Smooth muscle cell (in vitro differentiated cells): ENCODE measurements at regions not wholly inside any gene's neighbourhood (a gene's known extent, or its start where the extent isn't known, plus 50 kb on each side); places are given as distances from the start of the nearest gene placed in this dataset.

Experiments used
- DNase-seq: peaks from one replicate; lab custom pipeline; 2025; ENCODE audit not compliant: unreplicated experiment; lab: John Stamatoyannopoulos, UW
- H2AFZ ChIP-seq: fragments of 200-600 bp; sonication (generic); 2 replicates; pipeline ENCODE4 v1.6.0; 2016; ENCODE audit warnings: antibody characterized with exemption, low read depth, mild to moderate bottlenecking
- H3F3A ChIP-seq: fragments of 200-600 bp; sonication (generic); 2 replicates; pipeline ENCODE4 v1.6.0; 2017; ENCODE audit warnings: antibody characterized with exemption, low read depth
- H3K27ac ChIP-seq: fragments of 200-600 bp; sonication (generic); 2 replicates; pipeline ENCODE4 v1.5.1; 2016; ENCODE audit warnings: low read depth, mild to moderate bottlenecking
- H3K27me3 ChIP-seq: fragments of 200-600 bp; sonication (generic); 2 replicates; pipeline ENCODE4 v1.6.1; 2016; ENCODE audit warnings: low read depth, mild to moderate bottlenecking
- H3K36me3 ChIP-seq: fragments of 200-600 bp; sonication (generic); 2 replicates; pipeline ENCODE4 v1.5.1; 2016; ENCODE audit warnings: low read depth
- H3K4me1 ChIP-seq: fragments of 200-600 bp; sonication (generic); 2 replicates; pipeline ENCODE4 v1.5.1; 2016; ENCODE audit warnings: low read depth
- H3K4me2 ChIP-seq: fragments of 200-600 bp; sonication (generic); 2 replicates; pipeline ENCODE4 v1.6.0; 2016; ENCODE audit warnings: mild to moderate bottlenecking
- H3K4me3 ChIP-seq: fragments of 200-600 bp; sonication (generic); 2 replicates; pipeline ENCODE4 v1.5.1; 2016; ENCODE audit warnings: mild to moderate bottlenecking
- H3K79me2 ChIP-seq: fragments of 200-600 bp; sonication (generic); 2 replicates; pipeline ENCODE4 v1.6.0; 2016; ENCODE audit warnings: low read depth, mild to moderate bottlenecking
- H3K9ac ChIP-seq: fragments of 200-600 bp; sonication (generic); 2 replicates; pipeline ENCODE4 v1.6.0; 2016; ENCODE audit warnings: low read depth
- H3K9me3 ChIP-seq: fragments of 200-600 bp; sonication (generic); replicated peaks from 2 replicates; pipeline ENCODE4 v1.5.1; 2016; ENCODE audit warnings: low read depth
- H4K20me1 ChIP-seq: fragments of 200-600 bp; sonication (generic); 2 replicates; pipeline ENCODE4 v1.6.0; 2016; ENCODE audit warnings: low read depth
- CTCF ChIP-seq: fragments of 200-600 bp; sonication (generic); IDR thresholded peaks from 2 replicates; pipeline ENCODE4 v1.5.1; 2017; ENCODE audit warnings: borderline replicate concordance, mild to moderate bottlenecking, antibody characterized with exemption; ENCODE audit not compliant: insufficient read depth, poor library complexity, severe bottlenecking
- WGBS: methylation state at CpG from one replicate; pipeline ENCODE4 v1.1.7; 2016; ENCODE audit warnings: low lambda C conversion rate; 5-methylcytosine and 5-hydroxymethylcytosine counted together

DNA sequence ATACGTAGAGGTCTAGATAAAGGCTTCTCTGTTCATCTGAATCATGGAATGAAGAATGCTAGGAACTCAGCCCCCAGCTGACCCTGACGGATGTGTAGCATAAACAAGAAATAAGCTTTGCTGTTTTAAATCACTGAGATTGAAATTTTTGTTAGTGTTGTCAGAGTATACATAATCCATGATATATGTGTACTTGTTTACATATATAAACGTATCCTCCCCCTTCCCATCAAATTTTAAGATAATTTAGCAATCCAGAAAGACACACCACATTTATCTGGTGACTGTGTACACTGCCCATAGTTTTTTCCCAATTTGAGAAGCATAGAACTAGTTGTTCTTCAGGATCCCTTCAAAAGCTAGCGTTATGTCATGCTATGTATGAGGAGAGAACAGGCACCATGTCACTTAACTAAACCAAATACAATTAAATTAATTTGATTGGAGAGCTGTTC, 80.8 kb upstream of the OSMR start:
- no peaks in the 10 kb centered on the region for H3F3A ChIP-seq
- H2AFZ ChIP-seq = no peak overlapping the region
- H3K79me2 ChIP-seq = no peaks in the 10 kb centered on the region
- H3K9me3 ChIP-seq = peaks cover 4% of the 10 kb centered on the region
- H3K4me1 ChIP-seq = no peaks in the 10 kb centered on the region
- no peak overlapping the region for H3K4me2 ChIP-seq
- H4K20me1 ChIP-seq = no peaks in the 10 kb centered on the region
- no peak overlapping the region for H3K9ac ChIP-seq
- WGBS = 68% methylated on average over 4 of the region's 4 CpGs
- H3K4me3 ChIP-seq = no peak overlapping the region
- DNase-seq = no peak
- H3K27me3 ChIP-seq = no peaks in the 10 kb centered on the region
- no peak for TF ChIP-seq CTCF
- no peak overlapping the region for H3K27ac ChIP-seq
- no peaks in the 10 kb centered on the region for H3K36me3 ChIP-seq

DNA sequence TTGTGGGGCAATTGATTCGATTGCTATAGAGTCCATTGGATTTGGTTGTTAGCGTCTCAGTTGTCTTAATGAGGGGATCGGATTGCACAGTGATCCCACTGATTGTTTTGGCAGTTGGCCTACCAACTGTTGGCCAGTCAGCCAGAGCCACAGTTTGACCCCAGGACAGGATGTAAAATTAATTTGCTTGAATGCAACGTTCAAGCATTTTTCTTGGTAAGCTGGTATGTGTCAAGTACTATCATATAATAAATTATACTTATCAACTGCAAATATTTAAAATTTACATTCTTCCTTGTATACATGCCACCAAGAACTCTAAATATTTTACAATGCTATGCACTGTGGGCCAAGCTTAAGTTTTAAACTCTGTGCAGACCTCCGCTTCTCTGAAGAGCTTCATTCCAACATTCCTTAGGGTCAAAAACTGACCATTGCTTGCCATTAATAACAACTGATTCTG, 80.4 kb upstream of the OSMR start:
- Histone ChIP-seq H4K20me1 (no peaks in the 10 kb centered on the region), H2AFZ (no peak overlapping the region), H3K9me3 (peaks cover 4% of the 10 kb centered on the region), H3K9ac (no peak overlapping the region), H3K4me1 (no peaks in the 10 kb centered on the region), H3F3A (no peaks in the 10 kb centered on the region), H3K4me3 (no peak overlapping the region), H3K79me2 (no peaks in the 10 kb centered on the region), H3K27ac (no peak overlapping the region), H3K4me2 (no peak overlapping the region), H3K27me3 (no peaks in the 10 kb centered on the region), H3K36me3 (no peaks in the 10 kb centered on the region)
- DNase-seq = no peak
- 89% methylated on average over 5 of the region's 5 CpGs for WGBS
- TF ChIP-seq CTCF = no peak

- no peak for DNase-seq
- H3K9ac ChIP-seq = no peak overlapping the region
- peaks cover 4% of the 10 kb centered on the region for H3K9me3 ChIP-seq
- H3K36me3 ChIP-seq = no peaks in the 10 kb centered on the region
- no peak overlapping the region for H3K4me2 ChIP-seq
- H3F3A ChIP-seq = no peaks in the 10 kb centered on the region
- WGBS = 90% methylated on average over 2 of the region's 2 CpGs
- H3K27ac ChIP-seq = no peak overlapping the region
- H3K79me2 ChIP-seq = no peaks in the 10 kb centered on the region
- no peak for TF ChIP-seq CTCF
- H3K4me1 ChIP-seq = no peaks in the 10 kb centered on the region
- H3K27me3 ChIP-seq = no peaks in the 10 kb centered on the region
- H3K4me3 ChIP-seq = no peak overlapping the region
- no peak overlapping the region for H2AFZ ChIP-seq
- no peaks in the 10 kb centered on the region for H4K20me1 ChIP-seq
Observed at GRCh38 chr5:38766151-38766550, 79.7 kb upstream of the OSMR start.

DNA sequence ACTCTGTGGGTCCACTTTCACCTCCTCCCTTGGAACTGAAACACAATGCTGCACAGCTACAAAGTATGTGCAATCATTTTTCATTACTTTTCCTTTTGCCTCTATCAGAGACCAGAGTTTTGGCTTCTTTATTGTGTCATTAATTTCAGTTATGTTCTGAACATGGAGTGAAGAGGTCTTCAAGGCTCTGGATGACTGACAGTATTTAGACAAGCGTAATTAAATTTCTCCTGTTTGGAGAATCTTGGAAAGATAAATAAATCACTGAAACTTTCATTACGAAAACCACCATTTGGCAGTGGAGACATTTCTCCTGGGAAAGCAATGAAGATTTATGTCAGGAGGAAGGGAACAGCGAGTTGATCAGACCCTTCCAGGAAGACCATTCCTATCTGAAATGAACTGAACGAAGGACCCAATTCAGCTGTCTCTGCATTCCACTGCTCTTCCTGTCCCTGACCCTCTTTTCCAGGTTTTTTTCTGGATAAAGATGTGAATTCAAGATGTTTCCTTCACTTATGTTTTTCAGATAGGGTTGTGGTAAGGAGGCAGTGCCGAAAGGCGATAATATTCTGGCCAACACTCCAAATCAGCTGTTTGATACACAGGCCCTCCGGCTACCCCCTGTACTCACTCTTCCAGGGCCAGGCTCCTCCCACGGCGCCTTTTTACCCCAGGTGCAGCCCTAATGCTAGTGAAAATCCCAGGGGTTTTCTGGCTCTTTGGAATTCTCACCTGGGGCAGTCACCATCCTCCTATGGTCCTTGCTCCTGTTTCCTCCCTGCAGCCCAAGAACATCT, 77.2 kb upstream of the OSMR start:
- Histone ChIP-seq H3K27me3 (no peaks in the 10 kb centered on the region), H3K9me3 (peaks cover 4% of the 10 kb centered on the region), H3K4me3 (no peak overlapping the region), H3K9ac (no peak overlapping the region), H3K4me2 (no peak overlapping the region), H4K20me1 (no peaks in the 10 kb centered on the region), H3K79me2 (no peaks in the 10 kb centered on the region), H3K36me3 (no peaks in the 10 kb centered on the region), H2AFZ (no peak overlapping the region), H3F3A (no peaks in the 10 kb centered on the region), H3K4me1 (peaks cover 3% of the 10 kb centered on the region), H3K27ac (no peak overlapping the region)
- WGBS = 90% methylated on average over 9 of the region's 9 CpGs
- no peak for DNase-seq
- TF ChIP-seq CTCF = no peak
